Keratinocyte (primary cell): ENCODE measurements at regions not wholly inside any gene's neighbourhood (a gene's known extent, or its start where the extent isn't known, plus 50 kb on each side); places are given as distances from the start of the nearest gene placed in this dataset.

Experiments used
- DNase-seq: peaks from one replicate; pipeline ENCODE4 v3.0.0-alpha.2; 2011; ENCODE audit warnings: low read depth, missing footprints, low spot score
- FAIRE-seq: peaks from 2 replicates; lab custom pipeline; 2011; peaks lifted over from hg19 to GRCh38; lab: Jason Lieb, UNC
- H2AFZ ChIP-seq: 2 replicates; pipeline ENCODE4 v1.6.0; 2012; ENCODE audit warnings: low read length, control low read depth, inconsistent platforms; ENCODE audit not compliant: control insufficient read depth
- H3K27ac ChIP-seq: 2 replicates; pipeline ENCODE4 v1.5.1; 2011; ENCODE audit warnings: low read length; ENCODE audit not compliant: control insufficient read depth, insufficient read depth
- H3K27me3 ChIP-seq: 3 replicates; pipeline ENCODE4 v1.6.0; 2011; ENCODE audit warnings: low read length; ENCODE audit not compliant: control insufficient read depth, insufficient read depth; ENCODE audit errors: extremely low read depth
- H3K36me3 ChIP-seq, 2 experiments: 2 replicates in 1 of 2; 3 replicates in 1 of 2; pipeline ENCODE4 v1.5.1; 2011; ENCODE audit warnings: low read length in 2 of 2, mild to moderate bottlenecking in 1 of 2; ENCODE audit not compliant: control insufficient read depth in 2 of 2, insufficient read depth in 2 of 2; ENCODE audit errors: extremely low read depth in 1 of 2
- H3K4me1 ChIP-seq: 3 replicates; pipeline ENCODE4 v1.5.1; 2011; ENCODE audit warnings: low read length; ENCODE audit not compliant: control insufficient read depth, insufficient read depth; ENCODE audit errors: extremely low read depth
- H3K4me2 ChIP-seq: 3 replicates; pipeline ENCODE4 v1.6.0; 2011; ENCODE audit warnings: low read depth, low read length; ENCODE audit not compliant: control insufficient read depth, insufficient read depth; ENCODE audit errors: extremely low read depth
- H3K4me3 ChIP-seq, 3 experiments: fragments of 200-600 bp in 1 of 3; sonication (generic) in 1 of 3; 2 replicates in 2 of 3; 3 replicates in 1 of 3; pipeline ENCODE4 v1.5.1; 2011 to 2016; ENCODE audit warnings: low read length in 3 of 3, mild to moderate bottlenecking in 3 of 3, control low read depth in 2 of 3, inconsistent platforms in 1 of 3, low read depth in 1 of 3, mixed read lengths in 1 of 3, mixed run types in 1 of 3, moderate library complexity in 1 of 3; ENCODE audit not compliant: control insufficient read depth in 2 of 3, insufficient read depth in 2 of 3; ENCODE audit errors: extremely low read depth in 1 of 3
- H3K79me2 ChIP-seq: 2 replicates; pipeline ENCODE4 v1.6.0; 2012; ENCODE audit warnings: low read length; ENCODE audit not compliant: control insufficient read depth, insufficient read depth
- H3K9ac ChIP-seq: 3 replicates; pipeline ENCODE4 v1.6.0; 2011; ENCODE audit warnings: low read length; ENCODE audit not compliant: control insufficient read depth, insufficient read depth; ENCODE audit errors: extremely low read depth
- H3K9me1 ChIP-seq: 3 replicates; pipeline ENCODE4 v1.6.0; 2011; ENCODE audit warnings: low read length; ENCODE audit not compliant: control insufficient read depth, insufficient read depth; ENCODE audit errors: extremely low read depth
- H3K9me3 ChIP-seq: 2 replicates; pipeline ENCODE4 v1.5.1; 2012; ENCODE audit warnings: low read depth, low read length; ENCODE audit not compliant: control insufficient read depth
- H4K20me1 ChIP-seq: 3 replicates; pipeline ENCODE4 v1.6.0; 2011; ENCODE audit warnings: low read length; ENCODE audit not compliant: control insufficient read depth, insufficient read depth; ENCODE audit errors: extremely low read depth
- EZH2 ChIP-seq: IDR thresholded peaks from one replicate; pipeline ENCODE4 v1.6.1; 2012; ENCODE audit warnings: inconsistent platforms, mild to moderate bottlenecking, low read length, moderate library complexity
- dilution Hi-C: fragments of 300-500 bp; cut with MboI; formaldehyde crosslinking; loops from one replicate; pipeline ENCODE4 v1.7.0; 2020; ENCODE audit warnings: low sequenced_read_pairs; ENCODE audit not compliant: extremely low pct_ligation_motif_present
- TF ChIP-seq, protein P1 (sequence below), 3 experiments: IDR thresholded peaks in 1 of 3; conservative IDR thresholded peaks in 1 of 3; optimal IDR thresholded peaks in 1 of 3; 2 replicates in 2 of 3; 3 replicates in 1 of 3; pipeline versions ENCODE3 to v1.5.1; 2011; ENCODE audit warnings: low read length in 3 of 3, mild to moderate bottlenecking in 3 of 3, moderate library complexity in 2 of 3, control low read depth in 1 of 3, inconsistent platforms in 1 of 3; ENCODE audit not compliant: insufficient read depth in 2 of 3; ENCODE audit errors: extremely low read depth in 1 of 3

DNA sequence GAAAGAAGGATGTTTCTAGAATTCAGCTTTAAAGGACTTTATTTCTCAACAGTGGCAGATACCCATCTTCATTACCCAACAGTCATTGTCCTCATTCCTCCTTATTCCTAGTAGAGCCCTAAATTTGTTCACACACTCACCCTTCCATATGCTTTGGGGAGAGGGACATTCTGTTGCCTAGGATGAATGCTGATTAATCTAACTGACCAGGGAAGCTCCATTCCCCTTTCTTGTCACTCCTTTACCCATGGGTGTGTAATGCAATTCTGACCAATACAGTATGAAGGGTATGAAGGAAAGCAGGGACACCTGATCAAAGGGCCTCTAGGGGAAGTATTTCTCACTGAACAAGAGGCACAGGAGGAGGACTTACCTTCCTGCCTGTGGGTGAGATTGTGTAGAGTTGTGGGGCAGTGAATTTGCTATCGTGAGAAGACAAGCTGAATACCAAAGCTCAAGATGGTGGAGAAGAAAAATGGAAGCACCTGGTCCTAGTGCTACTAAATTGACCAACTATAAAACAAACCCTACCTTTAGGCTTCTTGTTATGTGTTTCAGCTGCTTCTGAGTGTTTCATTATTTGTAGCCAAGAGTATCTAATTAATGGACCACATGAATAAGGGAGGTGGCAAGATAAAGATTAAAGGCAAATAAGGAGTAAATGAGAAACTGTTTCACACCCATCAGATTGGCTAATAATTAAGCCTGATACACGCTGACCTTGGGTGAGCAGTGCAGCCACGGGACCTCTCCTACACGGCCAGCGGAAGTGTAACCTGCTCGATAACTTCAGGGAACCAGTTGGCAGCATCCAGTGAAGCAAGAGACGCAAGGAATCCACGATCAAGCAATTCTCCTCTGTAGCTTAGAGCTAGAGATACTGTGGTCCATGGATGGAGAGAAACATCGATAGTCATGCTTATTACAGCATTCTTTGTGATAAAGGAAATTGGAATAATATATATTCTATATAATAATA lies 202.3 kb downstream of the MYCN start:
- dilution Hi-C loops: no loop called here
- Histone ChIP-seq H3K9me3 (no peaks in the 10 kb centered on the region), H3K27ac (no peak overlapping the region), H3K9ac (no peak overlapping the region), H3K9me1 (no peaks in the 10 kb centered on the region), H3K4me3 (no peak overlapping the region), H4K20me1 (no peaks in the 10 kb centered on the region), H3K36me3 (no peaks in the 10 kb centered on the region), H3K79me2 (no peaks in the 10 kb centered on the region), H3K4me2 (no peak overlapping the region), H3K27me3 (no peaks in the 10 kb centered on the region), H2AFZ (no peak overlapping the region), H3K4me1 (peaks cover 5% of the 10 kb centered on the region)
- FAIRE-seq: no peak
- TF ChIP-seq EZH2: no peak
- TF ChIP-seq, protein P1, sequence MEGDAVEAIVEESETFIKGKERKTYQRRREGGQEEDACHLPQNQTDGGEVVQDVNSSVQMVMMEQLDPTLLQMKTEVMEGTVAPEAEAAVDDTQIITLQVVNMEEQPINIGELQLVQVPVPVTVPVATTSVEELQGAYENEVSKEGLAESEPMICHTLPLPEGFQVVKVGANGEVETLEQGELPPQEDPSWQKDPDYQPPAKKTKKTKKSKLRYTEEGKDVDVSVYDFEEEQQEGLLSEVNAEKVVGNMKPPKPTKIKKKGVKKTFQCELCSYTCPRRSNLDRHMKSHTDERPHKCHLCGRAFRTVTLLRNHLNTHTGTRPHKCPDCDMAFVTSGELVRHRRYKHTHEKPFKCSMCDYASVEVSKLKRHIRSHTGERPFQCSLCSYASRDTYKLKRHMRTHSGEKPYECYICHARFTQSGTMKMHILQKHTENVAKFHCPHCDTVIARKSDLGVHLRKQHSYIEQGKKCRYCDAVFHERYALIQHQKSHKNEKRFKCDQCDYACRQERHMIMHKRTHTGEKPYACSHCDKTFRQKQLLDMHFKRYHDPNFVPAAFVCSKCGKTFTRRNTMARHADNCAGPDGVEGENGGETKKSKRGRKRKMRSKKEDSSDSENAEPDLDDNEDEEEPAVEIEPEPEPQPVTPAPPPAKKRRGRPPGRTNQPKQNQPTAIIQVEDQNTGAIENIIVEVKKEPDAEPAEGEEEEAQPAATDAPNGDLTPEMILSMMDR (optimal IDR thresholded peaks at IDR 0.05 in 1 of 3, IDR thresholded peaks at IDR 0.05 in 1 of 3, conservative IDR thresholded peaks at IDR 0.05 in 1 of 3; ENCODE audit: extremely low read depth in 1 of 3, insufficient read depth in 2 of 3, low read length in 3 of 3): no peak
- no peak for DNase-seq

- Histone ChIP-seq H3K27me3 (no peaks in the 10 kb centered on the region), H3K9ac (no peak overlapping the region), H2AFZ (no peak overlapping the region), H3K9me1 (no peaks in the 10 kb centered on the region), H3K79me2 (no peaks in the 10 kb centered on the region), H3K4me3 (no peak overlapping the region), H3K9me3 (no peaks in the 10 kb centered on the region), H3K36me3 (no peaks in the 10 kb centered on the region), H3K4me1 (peaks cover 5% of the 10 kb centered on the region), H4K20me1 (no peaks in the 10 kb centered on the region), H3K27ac (no peak overlapping the region), H3K4me2 (no peak overlapping the region)
- TF ChIP-seq, protein P1 (optimal IDR thresholded peaks at IDR 0.05 in 1 of 3, IDR thresholded peaks at IDR 0.05 in 1 of 3, conservative IDR thresholded peaks at IDR 0.05 in 1 of 3; ENCODE audit: extremely low read depth in 1 of 3, insufficient read depth in 2 of 3, low read length in 3 of 3): no peak
- TF ChIP-seq EZH2: no peak
- dilution Hi-C loops: no loop called here
- DNase-seq: no peak
- FAIRE-seq: no peak
Measured at GRCh38 chr2:16141641-16141921, 201.2 kb downstream of the MYCN start.
